Smooth muscle cell (in vitro differentiated cells): ENCODE measurements at regions not wholly inside any gene's neighbourhood (a gene's known extent, or its start where the extent isn't known, plus 50 kb on each side); places are given as distances from the start of the nearest gene placed in this dataset.

Experiments
- DNase-seq: peaks from one replicate; lab custom pipeline; 2025; ENCODE audit not compliant: unreplicated experiment; lab: John Stamatoyannopoulos, UW
- H2AFZ ChIP-seq: fragments of 200-600 bp; sonication (generic); 2 replicates; pipeline ENCODE4 v1.6.0; 2016; ENCODE audit warnings: antibody characterized with exemption, low read depth, mild to moderate bottlenecking
- H3F3A ChIP-seq: fragments of 200-600 bp; sonication (generic); 2 replicates; pipeline ENCODE4 v1.6.0; 2017; ENCODE audit warnings: antibody characterized with exemption, low read depth
- H3K27ac ChIP-seq: fragments of 200-600 bp; sonication (generic); 2 replicates; pipeline ENCODE4 v1.5.1; 2016; ENCODE audit warnings: low read depth, mild to moderate bottlenecking
- H3K27me3 ChIP-seq: fragments of 200-600 bp; sonication (generic); 2 replicates; pipeline ENCODE4 v1.6.1; 2016; ENCODE audit warnings: low read depth, mild to moderate bottlenecking
- H3K36me3 ChIP-seq: fragments of 200-600 bp; sonication (generic); 2 replicates; pipeline ENCODE4 v1.5.1; 2016; ENCODE audit warnings: low read depth
- H3K4me1 ChIP-seq: fragments of 200-600 bp; sonication (generic); 2 replicates; pipeline ENCODE4 v1.5.1; 2016; ENCODE audit warnings: low read depth
- H3K4me2 ChIP-seq: fragments of 200-600 bp; sonication (generic); 2 replicates; pipeline ENCODE4 v1.6.0; 2016; ENCODE audit warnings: mild to moderate bottlenecking
- H3K4me3 ChIP-seq: fragments of 200-600 bp; sonication (generic); 2 replicates; pipeline ENCODE4 v1.5.1; 2016; ENCODE audit warnings: mild to moderate bottlenecking
- H3K79me2 ChIP-seq: fragments of 200-600 bp; sonication (generic); 2 replicates; pipeline ENCODE4 v1.6.0; 2016; ENCODE audit warnings: low read depth, mild to moderate bottlenecking
- H3K9ac ChIP-seq: fragments of 200-600 bp; sonication (generic); 2 replicates; pipeline ENCODE4 v1.6.0; 2016; ENCODE audit warnings: low read depth
- H3K9me3 ChIP-seq: fragments of 200-600 bp; sonication (generic); replicated peaks from 2 replicates; pipeline ENCODE4 v1.5.1; 2016; ENCODE audit warnings: low read depth
- H4K20me1 ChIP-seq: fragments of 200-600 bp; sonication (generic); 2 replicates; pipeline ENCODE4 v1.6.0; 2016; ENCODE audit warnings: low read depth
- CTCF ChIP-seq: fragments of 200-600 bp; sonication (generic); IDR thresholded peaks from 2 replicates; pipeline ENCODE4 v1.5.1; 2017; ENCODE audit warnings: borderline replicate concordance, mild to moderate bottlenecking, antibody characterized with exemption; ENCODE audit not compliant: insufficient read depth, poor library complexity, severe bottlenecking
- WGBS: methylation state at CpG from one replicate; pipeline ENCODE4 v1.1.7; 2016; ENCODE audit warnings: low lambda C conversion rate; 5-methylcytosine and 5-hydroxymethylcytosine counted together

GRCh38 chr21:27700974-27701614, 734.2 kb upstream of the ADAMTS5 start:
- H3K4me3 ChIP-seq: peak overlapping the region; percentile 35
- no peak overlapping the region for H3K27ac ChIP-seq
- H3K36me3 ChIP-seq: no peaks in the 10 kb centered on the region
- DNase-seq: peak; percentile 30
- H3K79me2 ChIP-seq: no peaks in the 10 kb centered on the region
- peak overlapping the region; percentile 86 for H3K4me2 ChIP-seq
- no peaks in the 10 kb centered on the region for H3F3A ChIP-seq
- 7% methylated on average over 14 of the region's 14 CpGs for whole genome bisulfite sequencing
- H2AFZ ChIP-seq: peak overlapping the region; percentile 69
- no peaks in the 10 kb centered on the region for H3K9me3 ChIP-seq
- H4K20me1 ChIP-seq: no peaks in the 10 kb centered on the region
- H3K4me1 ChIP-seq: peaks cover 5% of the 10 kb centered on the region
- H3K9ac ChIP-seq: no peak overlapping the region
- peak; percentile 95 for TF ChIP-seq CTCF
- no peaks in the 10 kb centered on the region for H3K27me3 ChIP-seq

- no peak overlapping the region for H3K4me3 ChIP-seq
- H3K27me3 ChIP-seq: no peaks in the 10 kb centered on the region
- no peaks in the 10 kb centered on the region for H3K9me3 ChIP-seq
- H3K36me3 ChIP-seq: no peaks in the 10 kb centered on the region
- H3K27ac ChIP-seq: peak overlapping the region; percentile 94
- DNase-seq: no peak
- TF ChIP-seq CTCF: no peak
- H3K79me2 ChIP-seq: no peaks in the 10 kb centered on the region
- no peaks in the 10 kb centered on the region for H3K4me1 ChIP-seq
- H3F3A ChIP-seq: peaks cover 8% of the 10 kb centered on the region
- WGBS: 59% methylated on average over 1 of the region's 1 CpG
- no peaks in the 10 kb centered on the region for H4K20me1 ChIP-seq
- H2AFZ ChIP-seq: peak overlapping the region; percentile 16
- no peak overlapping the region for H3K9ac ChIP-seq
- no peak overlapping the region for H3K4me2 ChIP-seq
Observed at GRCh38 chr21:27695246-27695645, 728.4 kb upstream of the ADAMTS5 start.

GRCh38 chr21:27694667-27695066, 727.8 kb upstream of the ADAMTS5 start:
- no peaks in the 10 kb centered on the region for H3K36me3 ChIP-seq
- H3K9me3 ChIP-seq: no peaks in the 10 kb centered on the region
- no peak overlapping the region for H3K4me3 ChIP-seq
- no peaks in the 10 kb centered on the region for H3K79me2 ChIP-seq
- no peak for TF ChIP-seq CTCF
- no peaks in the 10 kb centered on the region for H3K4me1 ChIP-seq
- 40% methylated on average over 4 of the region's 4 CpGs for WGBS
- no peak overlapping the region for H3K4me2 ChIP-seq
- no peak overlapping the region for H2AFZ ChIP-seq
- peaks cover 8% of the 10 kb centered on the region for H3F3A ChIP-seq
- peak overlapping the region; percentile 84 for H3K9ac ChIP-seq
- no peaks in the 10 kb centered on the region for H4K20me1 ChIP-seq
- H3K27me3 ChIP-seq: no peaks in the 10 kb centered on the region
- peak overlapping the region; percentile 94 for H3K27ac ChIP-seq
- no peak for DNase-seq

GRCh38 chr21:27693376-27693775, 726.5 kb upstream of the ADAMTS5 start:
- H3K27me3 ChIP-seq: no peaks in the 10 kb centered on the region
- WGBS: 37% methylated on average over 6 of the region's 6 CpGs
- H3K79me2 ChIP-seq: no peaks in the 10 kb centered on the region
- peak overlapping the region; percentile 58 for H3K4me2 ChIP-seq
- TF ChIP-seq CTCF: no peak
- DNase-seq: no peak
- H2AFZ ChIP-seq: peak overlapping the region; percentile 56
- H3K4me3 ChIP-seq: no peak overlapping the region
- H3K36me3 ChIP-seq: peaks cover 3% of the 10 kb centered on the region
- peak overlapping the region; percentile 94 for H3K27ac ChIP-seq
- peaks cover 4% of the 10 kb centered on the region for H3K9me3 ChIP-seq
- no peaks in the 10 kb centered on the region for H3K4me1 ChIP-seq
- peaks cover 8% of the 10 kb centered on the region for H3F3A ChIP-seq
- H3K9ac ChIP-seq: peak overlapping the region; percentile 84
- H4K20me1 ChIP-seq: no peaks in the 10 kb centered on the region
